Type B pancreatic cell (in vitro differentiated cells): ENCODE measurements at regions not wholly inside any gene's neighbourhood (a gene's known extent, or its start where the extent isn't known, plus 50 kb on each side); places are given as distances from the start of the nearest gene placed in this dataset.

Experiments
- DNase-seq: peaks from one replicate; pipeline ENCODE4 v3.0.0; 2021; ENCODE audit warnings: mixed read lengths; ENCODE audit not compliant: unreplicated experiment; ENCODE audit errors: extremely low spot score
- H3K27ac Mint-ChIP-seq: 2 replicates; pipeline ENCODE4 v1.8.0; 2021; ENCODE audit warnings: mild to moderate bottlenecking, mixed read lengths
- H3K27me3 Mint-ChIP-seq: 2 replicates; pipeline ENCODE4 v1.8.0; 2021; ENCODE audit warnings: mixed read lengths
- H3K36me3 Mint-ChIP-seq: 2 replicates; pipeline ENCODE4 v1.8.0; 2021; ENCODE audit warnings: mixed read lengths
- H3K4me1 Mint-ChIP-seq: one replicate; pipeline ENCODE4 v1.8.0; 2021; ENCODE audit warnings: mixed read lengths; ENCODE audit not compliant: unreplicated experiment
- H3K4me3 Mint-ChIP-seq: 2 replicates; pipeline ENCODE4 v1.8.0; 2021; ENCODE audit warnings: mild to moderate bottlenecking, mixed read lengths
- H3K9me3 Mint-ChIP-seq: 2 replicates; pipeline ENCODE4 v1.8.0; 2021; ENCODE audit warnings: mixed read lengths
- TF ChIP-seq, protein P1 (sequence below): fragments of 200-600 bp; sonication (generic); conservative IDR thresholded peaks from 2 replicates; pipeline ENCODE4 v1.5.0; 2021; ENCODE audit warnings: antibody characterized with exemption, mild to moderate bottlenecking

- Mint-ChIP-seq H3K4me1 (no peaks in the 10 kb centered on the region), H3K4me3 (no peak overlapping the region), H3K27me3 (no peaks in the 10 kb centered on the region), H3K9me3 (peaks cover 5% of the 10 kb centered on the region), H3K27ac (no peak overlapping the region), H3K36me3 (no peaks in the 10 kb centered on the region)
- no peak for DNase-seq
- TF ChIP-seq, protein P1, sequence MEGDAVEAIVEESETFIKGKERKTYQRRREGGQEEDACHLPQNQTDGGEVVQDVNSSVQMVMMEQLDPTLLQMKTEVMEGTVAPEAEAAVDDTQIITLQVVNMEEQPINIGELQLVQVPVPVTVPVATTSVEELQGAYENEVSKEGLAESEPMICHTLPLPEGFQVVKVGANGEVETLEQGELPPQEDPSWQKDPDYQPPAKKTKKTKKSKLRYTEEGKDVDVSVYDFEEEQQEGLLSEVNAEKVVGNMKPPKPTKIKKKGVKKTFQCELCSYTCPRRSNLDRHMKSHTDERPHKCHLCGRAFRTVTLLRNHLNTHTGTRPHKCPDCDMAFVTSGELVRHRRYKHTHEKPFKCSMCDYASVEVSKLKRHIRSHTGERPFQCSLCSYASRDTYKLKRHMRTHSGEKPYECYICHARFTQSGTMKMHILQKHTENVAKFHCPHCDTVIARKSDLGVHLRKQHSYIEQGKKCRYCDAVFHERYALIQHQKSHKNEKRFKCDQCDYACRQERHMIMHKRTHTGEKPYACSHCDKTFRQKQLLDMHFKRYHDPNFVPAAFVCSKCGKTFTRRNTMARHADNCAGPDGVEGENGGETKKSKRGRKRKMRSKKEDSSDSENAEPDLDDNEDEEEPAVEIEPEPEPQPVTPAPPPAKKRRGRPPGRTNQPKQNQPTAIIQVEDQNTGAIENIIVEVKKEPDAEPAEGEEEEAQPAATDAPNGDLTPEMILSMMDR = no peak
These were observed 261.6 kb downstream of the KTN1 start for GRCh38 chr14:55841625-55842024.

GRCh38 chr14:55843718-55844403 lies 263.9 kb downstream of the KTN1 start:
- Mint-ChIP-seq H3K27me3 (peaks cover 4% of the 10 kb centered on the region), H3K36me3 (no peaks in the 10 kb centered on the region), H3K4me1 (no peaks in the 10 kb centered on the region), H3K27ac (no peak overlapping the region), H3K9me3 (peaks cover under 1% of the 10 kb centered on the region), H3K4me3 (no peak overlapping the region)
- DNase-seq = no peak
- TF ChIP-seq, protein P1 = peak; percentile 59

- Mint-ChIP-seq H3K36me3 (no peaks in the 10 kb centered on the region), H3K4me3 (no peak overlapping the region), H3K9me3 (no peaks in the 10 kb centered on the region), H3K4me1 (peaks cover 4% of the 10 kb centered on the region), H3K27me3 (peaks cover 4% of the 10 kb centered on the region), H3K27ac (no peak overlapping the region)
- DNase-seq = no peak
- TF ChIP-seq, protein P1 = no peak
These were observed 266.2 kb downstream of the KTN1 start for GRCh38 chr14:55845963-55846825.

DNA sequence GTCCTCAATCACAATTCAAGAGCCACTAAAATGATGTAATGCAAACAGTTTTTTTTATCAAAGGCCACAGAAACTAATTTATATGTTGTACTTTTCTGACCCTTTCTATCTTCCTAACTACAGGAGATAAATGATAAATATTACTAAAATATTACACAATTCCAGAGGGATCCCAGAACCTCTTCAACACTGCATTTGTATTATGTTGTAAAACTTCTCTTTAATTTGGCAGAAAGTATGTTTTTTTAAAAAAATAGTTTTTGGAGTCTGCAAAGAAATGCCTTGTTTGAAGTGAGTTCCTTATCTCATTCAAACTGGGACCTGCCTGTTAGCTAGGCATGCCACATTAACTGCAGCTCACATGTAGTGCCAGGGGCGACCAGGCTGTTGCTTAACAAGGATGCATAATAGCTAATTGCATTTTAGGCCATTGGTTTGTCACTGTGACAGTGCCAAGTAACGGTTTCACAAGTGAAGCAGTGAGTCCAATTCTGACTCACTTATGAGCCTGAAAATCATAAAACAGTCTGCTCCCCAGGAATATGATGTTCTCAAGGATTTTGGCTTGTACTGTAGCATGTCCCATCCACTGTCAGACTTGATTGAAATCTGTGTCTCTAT lies 266.9 kb downstream of the KTN1 start:
- TF ChIP-seq, protein P1 = no peak
- Mint-ChIP-seq H3K27ac (no peak overlapping the region), H3K4me3 (no peak overlapping the region), H3K4me1 (peaks cover 4% of the 10 kb centered on the region), H3K9me3 (no peaks in the 10 kb centered on the region), H3K27me3 (peaks cover 4% of the 10 kb centered on the region), H3K36me3 (no peaks in the 10 kb centered on the region)
- DNase-seq = no peak

DNA sequence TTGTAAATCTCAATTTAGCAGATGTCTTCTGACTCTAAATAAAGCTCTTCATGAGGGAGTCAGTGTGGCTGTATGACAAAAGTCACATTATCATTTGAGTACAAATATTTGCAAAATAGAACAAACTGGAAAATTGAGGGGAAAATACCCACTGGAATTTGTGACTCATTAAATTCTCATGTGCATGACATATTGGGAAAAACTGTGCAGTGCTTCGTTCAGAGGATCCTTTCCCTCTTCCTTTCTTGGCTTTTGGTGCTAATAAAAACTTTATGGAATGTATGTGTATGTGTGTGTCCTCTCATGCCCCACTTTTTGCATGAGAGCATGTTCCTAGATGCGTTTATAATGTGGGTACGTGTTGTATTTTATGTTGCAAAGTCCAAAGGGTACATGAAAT lies 267.8 kb downstream of the KTN1 start:
- H3K9me3 Mint-ChIP-seq = no peaks in the 10 kb centered on the region
- TF ChIP-seq, protein P1 = no peak
- no peaks in the 10 kb centered on the region for H3K36me3 Mint-ChIP-seq
- H3K4me1 Mint-ChIP-seq = peaks cover 4% of the 10 kb centered on the region
- H3K4me3 Mint-ChIP-seq = no peak overlapping the region
- DNase-seq = no peak
- H3K27me3 Mint-ChIP-seq = peaks cover 4% of the 10 kb centered on the region
- no peak overlapping the region for H3K27ac Mint-ChIP-seq
